ENCODE measurements at regions not wholly inside any gene's neighbourhood (a gene's known extent, or its start where the extent isn't known, plus 50 kb on each side); places are given as distances from the start of the nearest gene placed in this dataset.

GRCh38 chr12:18966954-18967353, 162.6 kb upstream of the PLEKHA5 start:
- TF ChIP-seq POLR2AphosphoS5 (IDR thresholded peaks at IDR 0.05): no peak
- no peak for TF ChIP-seq CTCF (IDR thresholded peaks at IDR 0.05; ENCODE audit: poor library complexity, severe bottlenecking)
- no peak for TF ChIP-seq RAD21 (conservative IDR thresholded peaks at IDR 0.05)
- no peak for TF ChIP-seq TAF1 (IDR thresholded peaks at IDR 0.05; ENCODE audit: low read depth)
- no peak for TF ChIP-seq EZH2 (IDR thresholded peaks at IDR 0.05; ENCODE audit: borderline replicate concordance, insufficient read depth, low read length, poor library complexity, severe bottlenecking)
- no peak for TF ChIP-seq EP300 (conservative IDR thresholded peaks at IDR 0.05; ENCODE audit: poor library complexity, severe bottlenecking)
- no peak for TF ChIP-seq REST (IDR thresholded peaks at IDR 0.05; ENCODE audit: borderline replicate concordance)
